CD4-positive, alpha-beta T cell treated with Interleukin-1 beta for 1 hour (primary cell): ENCODE measurements at regions not wholly inside any gene's neighbourhood (a gene's known extent, or its start where the extent isn't known, plus 50 kb on each side); places are given as distances from the start of the nearest gene placed in this dataset.
A peak's percentile ranks its signal among the peaks of the same experiment; 100 is the strongest.
"Not testable (repeated sequence)": the region's sequence is repeated elsewhere in the genome, so short reads cannot be mapped to it uniquely, and the experiment has no call there.

ENCODE experiments used
- DNase-seq, 2 donors: peaks; one replicate each; pipeline ENCODE4 v3.0.0-alpha.2; 2020 to 2022

DNA sequence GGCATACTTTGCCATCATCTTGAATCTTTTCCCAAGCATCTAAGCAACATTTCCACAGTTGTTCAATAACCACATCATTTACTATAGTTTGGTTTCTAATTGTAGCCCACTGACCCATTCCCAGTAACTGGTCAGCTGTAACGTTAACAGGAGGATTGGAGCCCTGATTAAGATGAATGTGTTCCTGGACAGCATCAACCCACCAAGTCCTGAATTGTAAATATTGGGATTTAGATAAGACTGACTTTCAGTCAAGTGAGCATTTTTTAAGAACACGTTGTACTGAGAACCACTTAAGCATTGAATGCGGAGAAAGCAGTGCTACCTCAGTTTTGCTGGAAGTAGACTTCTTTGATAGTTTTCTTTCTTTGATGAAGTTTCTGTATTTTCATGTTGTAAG, 53.3 kb upstream of the ARL4D start:
- not testable (repeated sequence) for DNase-seq

DNA sequence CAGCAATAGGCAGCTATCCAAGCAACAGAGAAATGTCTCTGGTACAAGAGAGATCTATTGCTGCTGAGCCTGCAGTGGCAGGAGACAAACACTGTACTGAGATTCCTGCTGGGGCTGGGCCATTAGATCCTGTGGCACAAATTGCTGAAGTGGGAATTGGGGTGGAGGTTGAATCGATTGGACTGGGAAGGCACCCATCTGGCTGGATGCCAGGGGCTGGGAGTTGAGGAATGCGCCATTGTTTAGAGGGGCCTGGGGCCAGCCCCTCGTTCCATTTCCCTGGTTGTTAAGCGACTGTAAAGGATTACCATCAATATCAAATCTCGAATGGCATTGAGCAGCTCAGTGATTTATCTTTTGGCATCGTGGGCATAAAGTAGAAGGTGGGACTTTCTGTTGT, 54.1 kb upstream of the ARL4D start:
- no peak for DNase-seq

DNA sequence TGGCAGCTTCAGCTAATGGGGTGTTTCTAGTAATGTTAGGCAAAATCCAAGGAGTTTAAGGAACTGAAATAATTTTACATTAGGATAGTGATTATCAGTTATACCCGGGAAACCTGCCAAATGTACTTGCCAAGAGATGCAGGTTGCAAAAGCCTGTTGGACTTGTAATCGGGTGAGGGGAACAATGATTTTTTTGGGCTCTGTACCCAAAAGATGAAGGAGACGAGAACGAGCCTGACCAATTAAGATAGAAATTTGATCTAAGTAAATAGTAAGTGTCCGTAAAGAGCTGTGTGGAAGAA, 56.3 kb upstream of the ARL4D start:
- DNase-seq = no peak

DNA sequence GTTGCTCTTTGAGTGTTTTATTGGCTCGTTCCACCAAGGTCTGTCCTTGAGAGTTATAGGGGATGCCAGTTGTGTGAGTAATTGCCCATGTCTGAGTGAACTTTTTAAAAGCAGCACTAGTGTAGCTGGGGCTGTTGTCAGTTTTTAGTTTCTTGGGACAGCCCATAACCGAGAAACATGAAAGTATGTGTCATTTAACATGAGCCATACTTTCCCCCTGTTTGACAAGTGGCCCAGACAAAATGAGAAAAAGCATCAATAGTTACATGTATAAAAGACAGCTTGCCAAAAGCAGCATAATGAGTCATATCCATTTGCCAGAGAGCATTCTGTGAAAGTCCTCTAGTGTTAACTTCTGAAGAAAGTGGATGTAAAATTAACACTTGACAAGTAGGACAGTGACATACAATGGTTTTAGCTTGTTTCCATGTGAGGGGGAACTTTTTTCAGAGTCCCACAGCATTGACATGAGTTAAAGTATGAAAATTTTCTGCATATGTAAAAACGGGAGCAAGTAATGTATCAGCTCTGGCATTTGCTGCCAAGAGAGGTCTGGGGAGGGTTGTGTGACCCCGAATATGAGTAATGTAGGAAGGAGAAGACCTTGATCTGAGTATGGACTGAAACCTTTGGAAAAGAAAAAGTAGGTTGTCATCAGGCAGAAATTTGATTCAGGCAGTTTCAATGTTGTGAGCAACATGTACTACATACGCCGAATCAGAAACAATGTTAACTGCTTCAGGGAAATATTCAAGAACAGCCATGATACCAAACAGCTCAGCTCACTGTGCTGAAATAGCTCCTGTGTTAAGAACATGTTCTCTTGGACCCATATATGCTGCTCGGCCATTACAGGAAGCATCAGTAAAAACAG, 56.8 kb upstream of the ARL4D start:
- no peak for DNase-seq

DNA sequence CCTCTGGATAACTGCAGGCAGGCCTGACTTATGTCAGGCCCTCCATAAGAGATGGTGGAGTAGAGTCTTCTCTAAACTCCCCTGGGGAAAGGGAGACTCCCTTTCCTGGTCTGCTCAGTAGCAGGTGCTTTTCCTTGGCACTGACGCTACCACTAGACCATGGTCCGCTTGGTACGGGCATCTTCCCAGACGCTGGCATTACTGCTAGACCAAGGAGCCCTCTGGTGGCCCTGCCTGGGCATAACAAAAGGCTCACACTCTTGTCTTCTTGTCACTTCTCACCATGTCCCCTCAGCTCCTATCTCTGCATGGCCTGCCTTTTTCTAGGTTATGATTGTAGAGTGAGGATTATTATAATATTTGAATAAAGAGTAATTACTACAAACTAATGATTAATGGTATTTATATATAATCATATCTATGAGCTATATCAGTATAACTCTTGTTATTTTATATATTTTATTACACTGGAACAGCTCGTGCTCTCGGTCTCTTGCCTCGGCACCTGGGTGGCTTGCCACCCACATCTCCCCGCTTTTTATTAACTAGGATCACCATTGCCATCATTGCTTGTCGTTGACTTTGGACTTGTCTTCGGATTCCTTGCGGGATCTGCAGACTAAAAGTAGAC, 59.8 kb upstream of the ARL4D start:
- DNase-seq = peak; percentile 71 to 74

DNA sequence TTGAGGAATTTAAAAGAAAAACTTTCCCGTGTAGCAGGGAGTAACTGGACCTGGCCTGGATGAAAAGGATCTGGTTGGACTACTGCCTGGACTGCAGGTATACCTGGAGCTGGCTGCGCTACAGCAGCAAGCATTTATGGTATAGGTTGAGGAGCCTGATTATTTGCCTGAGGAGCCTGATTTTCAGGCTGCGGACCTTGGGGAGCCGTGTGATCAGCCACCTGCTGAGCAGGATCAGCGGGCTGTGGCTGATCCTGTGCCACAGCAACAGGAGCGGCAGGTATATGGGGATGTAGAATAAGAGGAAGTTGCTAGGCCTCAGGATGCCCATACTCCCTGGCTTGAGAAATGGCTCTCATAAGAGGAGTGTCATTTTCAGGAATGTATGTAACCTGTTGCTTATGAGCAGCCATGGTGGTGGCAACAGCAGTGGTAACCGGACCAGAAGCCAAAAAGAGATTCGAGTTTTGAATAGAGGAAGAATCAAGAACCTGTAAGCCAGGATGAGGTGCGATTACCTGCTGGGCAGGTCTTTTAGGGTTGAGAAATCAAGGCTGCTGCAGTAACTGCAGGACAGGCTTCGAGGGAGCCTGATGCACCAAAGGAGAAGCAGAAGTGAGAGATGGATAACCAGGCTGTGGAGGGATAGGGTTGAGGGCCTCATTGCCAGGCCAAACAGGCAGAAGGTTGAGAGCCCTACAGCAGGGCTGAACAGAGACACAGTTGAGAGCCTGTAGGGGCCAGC, 60.9 kb upstream of the ARL4D start:
- DNase-seq = no peak

DNA sequence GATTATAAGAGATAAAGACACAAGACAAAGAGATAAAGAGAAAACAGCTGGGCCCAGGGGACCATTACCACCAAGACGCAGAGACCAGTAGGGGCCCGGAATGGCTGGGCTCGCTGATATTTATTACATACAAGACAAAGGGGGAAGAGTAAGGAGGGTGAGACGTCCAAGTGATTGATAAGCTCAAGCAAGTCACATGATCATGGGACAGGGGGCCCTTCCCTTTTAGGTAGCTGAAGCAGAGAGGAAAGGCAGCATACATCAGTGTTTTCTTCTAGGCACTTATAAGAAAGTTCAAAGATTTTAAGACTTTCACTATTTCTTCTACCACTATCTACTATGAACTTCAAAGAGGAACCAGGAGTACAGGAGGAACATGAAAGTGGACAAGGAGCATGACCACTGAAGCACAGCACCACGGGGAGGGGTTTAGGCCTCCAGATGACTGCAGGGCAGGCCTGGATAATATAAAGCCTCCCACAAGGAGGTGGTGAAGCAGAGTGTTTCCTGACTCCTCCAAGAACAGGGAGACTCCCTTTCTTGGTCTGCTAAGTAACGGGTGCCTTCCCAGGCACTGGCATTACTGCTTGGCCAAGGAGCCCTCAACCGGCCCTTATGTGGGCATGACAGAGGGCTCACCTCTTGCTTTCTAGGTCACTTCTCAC, 63.9 kb upstream of the ARL4D start:
- no peak for DNase-seq

DNA sequence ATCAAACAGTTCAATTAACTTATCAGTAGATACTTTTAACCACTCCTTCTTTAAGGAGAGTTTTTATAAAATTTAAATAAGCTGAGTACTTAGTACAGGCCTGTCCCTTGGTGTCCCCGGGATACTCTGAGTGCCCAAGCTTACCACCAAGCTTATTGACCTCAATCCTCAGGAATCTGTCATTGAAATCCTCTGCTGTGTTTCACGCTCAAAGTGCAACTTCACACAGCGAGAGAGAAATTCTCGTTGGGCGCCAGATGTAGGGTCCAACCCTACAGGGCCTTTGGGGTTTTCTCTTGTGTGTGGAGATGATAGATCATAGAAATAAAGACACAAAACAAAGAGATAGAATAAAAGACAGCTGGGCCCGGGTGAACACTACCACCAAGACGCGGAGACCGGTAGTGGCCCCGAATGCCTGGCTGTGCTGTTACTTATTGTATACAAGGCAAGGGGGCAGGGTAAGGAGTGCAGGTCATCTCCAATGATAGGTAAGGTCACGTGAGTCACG, 65.3 kb upstream of the ARL4D start:
- DNase-seq = no peak

DNA sequence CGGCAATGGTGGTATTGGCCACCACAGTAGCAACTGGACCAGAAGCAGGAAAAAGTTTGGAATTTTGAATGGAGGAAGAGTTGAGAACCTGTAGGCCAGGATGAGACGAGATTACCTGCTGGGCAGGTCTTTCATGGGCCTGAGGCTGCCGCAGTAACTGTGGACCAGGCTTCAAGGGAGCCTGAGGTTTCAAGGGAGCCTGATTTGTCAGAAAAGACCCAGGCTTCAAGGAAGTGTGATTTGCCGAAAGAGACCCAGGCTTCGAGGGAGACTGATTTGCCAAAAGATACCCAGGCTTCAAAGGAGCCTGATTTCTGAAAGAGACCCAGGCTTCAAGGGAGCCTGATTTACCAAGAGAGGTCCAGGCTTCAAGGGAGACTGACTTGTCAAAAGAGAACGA, 66.6 kb upstream of the ARL4D start:
- no peak for DNase-seq

DNA sequence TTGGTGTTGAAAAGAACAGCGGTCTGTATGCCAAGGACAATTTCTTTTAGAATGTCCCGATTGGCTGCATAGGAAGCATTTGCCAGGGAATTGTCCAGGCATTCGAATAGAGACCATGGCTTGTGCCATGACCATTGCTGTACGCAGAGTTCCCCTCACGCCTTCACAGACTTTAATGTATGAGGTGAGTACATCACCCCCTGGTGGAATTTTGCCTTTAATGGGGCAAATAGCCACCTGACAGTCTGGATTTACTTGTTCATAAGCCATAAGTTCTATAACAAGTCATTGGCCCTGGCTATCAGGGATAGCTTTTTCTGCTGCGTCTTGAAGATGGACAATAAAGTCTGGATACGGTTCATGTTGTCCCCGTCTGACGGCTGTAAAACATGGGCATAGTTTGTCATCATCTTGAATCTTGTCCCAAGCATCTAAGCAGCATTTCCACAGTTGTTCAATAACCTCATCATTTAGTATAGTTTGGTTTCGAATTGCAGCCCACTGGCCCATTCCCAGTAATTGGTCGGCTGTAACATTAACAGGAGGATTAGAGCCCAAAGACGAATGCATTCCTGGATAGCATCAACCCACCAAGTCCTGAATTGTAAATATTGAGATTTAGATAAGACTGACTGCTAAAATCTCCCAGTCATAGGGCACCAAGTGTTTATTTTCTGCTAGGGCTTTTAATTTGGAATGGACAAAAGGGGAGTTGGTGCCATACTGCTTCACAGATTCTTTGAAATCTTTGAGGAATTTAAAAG, 67.7 kb upstream of the ARL4D start:
- DNase-seq = no peak

DNA sequence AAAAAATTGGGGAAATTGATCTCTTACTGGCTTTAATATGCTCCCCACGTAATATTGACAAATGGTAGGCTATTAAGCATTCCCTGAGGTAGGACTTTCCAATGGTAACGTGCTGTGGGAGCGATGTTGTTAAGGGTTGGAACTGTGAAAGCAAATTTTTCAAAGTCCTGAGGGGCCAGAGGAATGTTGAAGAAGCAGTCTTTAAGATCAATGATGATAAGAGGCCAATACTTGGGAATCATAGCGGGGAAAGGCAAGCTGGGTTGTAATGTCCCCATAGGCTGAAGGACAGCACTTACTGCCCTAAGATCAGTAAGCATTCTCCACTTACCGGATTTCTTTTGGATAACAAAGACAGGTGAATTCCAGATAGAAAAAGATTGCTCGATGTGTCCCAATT, 69.6 kb upstream of the ARL4D start:
- no peak for DNase-seq

DNA sequence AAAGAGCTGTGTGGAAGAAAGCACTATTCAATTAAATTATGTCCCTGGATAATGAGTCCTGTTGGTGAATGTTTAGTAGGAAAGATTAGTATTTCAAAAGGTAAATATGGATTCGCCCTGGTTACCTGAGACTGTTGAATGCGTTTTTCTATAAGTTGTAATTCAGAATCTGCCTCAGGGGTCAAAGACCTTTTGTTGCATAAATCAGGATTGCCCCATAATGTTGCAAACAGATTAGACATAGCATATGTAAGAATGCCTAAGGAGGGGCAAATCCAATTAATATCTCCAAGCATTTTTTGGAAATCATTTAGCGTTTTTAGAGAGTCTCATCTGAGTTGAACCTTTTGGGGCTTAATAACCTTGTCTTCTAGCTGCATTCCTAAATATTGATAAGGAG, 70.1 kb upstream of the ARL4D start:
- no peak for DNase-seq

DNA sequence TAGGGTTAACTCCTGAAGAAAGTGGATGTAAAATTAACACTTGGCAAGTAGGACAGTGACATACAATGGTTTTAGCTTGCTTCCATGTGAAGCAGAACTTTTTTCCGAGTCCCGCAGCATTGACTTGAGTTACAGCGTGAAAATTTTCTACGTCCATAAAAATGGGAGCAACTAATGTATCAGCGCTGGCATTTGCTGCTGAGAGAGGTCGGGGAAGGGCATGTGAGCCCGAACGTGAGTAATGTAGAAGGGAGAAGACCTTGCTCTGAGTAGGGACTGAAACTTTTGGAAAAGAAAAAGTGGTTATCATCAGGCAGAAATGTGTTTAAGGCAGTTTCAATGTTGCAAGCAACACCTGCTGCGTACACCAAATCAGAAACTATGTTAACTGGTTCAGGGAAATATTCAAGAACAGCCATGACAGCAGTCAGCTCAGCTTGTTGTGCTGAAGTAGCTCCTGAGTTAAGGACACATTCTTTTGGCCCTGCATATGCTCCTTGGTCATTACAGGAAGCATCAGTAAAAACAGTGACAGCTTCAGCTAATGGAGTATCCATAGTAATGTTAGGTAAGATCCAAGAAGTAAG, 70.9 kb upstream of the ARL4D start:
- no peak for DNase-seq

DNA sequence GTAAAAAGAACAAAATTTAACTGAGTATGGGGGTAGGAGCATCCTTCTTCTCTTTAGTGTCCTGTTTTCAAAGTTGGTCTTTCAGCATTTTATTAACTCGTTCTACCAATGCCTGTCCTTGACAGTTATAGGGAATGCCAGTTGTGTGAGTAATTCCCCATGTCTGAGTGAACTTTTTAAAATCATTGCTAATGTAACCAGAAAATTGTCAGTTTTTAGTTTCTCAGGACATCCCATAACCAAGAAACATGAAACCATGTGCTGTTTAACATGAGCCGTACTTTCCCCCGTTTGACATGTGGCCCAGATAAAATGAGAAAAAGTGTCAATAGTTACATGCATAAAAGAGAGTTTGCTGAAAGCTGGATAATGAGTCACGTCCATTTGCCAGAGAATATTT, 71.4 kb upstream of the ARL4D start:
- no peak for DNase-seq

DNA sequence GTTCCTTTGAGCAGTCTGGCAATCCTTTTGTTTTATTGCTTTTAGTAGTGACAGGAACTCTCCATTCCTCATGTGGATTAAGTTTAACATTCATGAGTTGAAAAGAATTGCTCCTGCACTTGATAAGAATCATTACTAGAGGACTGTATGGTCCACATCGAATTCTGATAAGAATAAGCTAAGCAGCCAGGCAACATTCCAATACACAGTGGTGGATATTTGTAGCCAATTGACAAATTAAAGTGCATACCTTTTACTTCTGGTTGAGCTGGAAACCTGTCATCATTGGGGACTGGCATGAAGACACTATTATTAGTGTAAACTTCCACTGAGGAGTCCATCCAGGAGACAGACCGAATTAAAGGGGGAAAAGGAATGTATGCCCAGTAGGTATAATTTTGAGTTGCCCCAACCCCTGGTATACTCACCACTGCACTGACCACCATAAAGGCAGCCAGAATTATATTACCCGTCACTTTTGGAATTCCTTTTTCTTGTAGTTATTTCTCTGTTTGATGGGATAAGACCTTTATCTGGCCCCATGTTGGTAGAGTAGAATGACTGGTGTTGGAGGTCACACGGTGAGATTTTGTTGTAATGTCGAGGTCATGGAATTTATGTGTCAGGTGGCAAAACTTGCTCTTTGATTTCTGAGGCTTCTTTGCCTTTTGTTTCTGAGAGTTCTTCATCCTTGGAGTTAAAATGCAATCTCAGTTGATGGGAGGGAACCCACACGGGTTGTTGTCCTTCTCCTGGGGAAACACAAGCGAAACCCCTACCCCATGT, 72.1 kb upstream of the ARL4D start:
- no peak for DNase-seq

DNA sequence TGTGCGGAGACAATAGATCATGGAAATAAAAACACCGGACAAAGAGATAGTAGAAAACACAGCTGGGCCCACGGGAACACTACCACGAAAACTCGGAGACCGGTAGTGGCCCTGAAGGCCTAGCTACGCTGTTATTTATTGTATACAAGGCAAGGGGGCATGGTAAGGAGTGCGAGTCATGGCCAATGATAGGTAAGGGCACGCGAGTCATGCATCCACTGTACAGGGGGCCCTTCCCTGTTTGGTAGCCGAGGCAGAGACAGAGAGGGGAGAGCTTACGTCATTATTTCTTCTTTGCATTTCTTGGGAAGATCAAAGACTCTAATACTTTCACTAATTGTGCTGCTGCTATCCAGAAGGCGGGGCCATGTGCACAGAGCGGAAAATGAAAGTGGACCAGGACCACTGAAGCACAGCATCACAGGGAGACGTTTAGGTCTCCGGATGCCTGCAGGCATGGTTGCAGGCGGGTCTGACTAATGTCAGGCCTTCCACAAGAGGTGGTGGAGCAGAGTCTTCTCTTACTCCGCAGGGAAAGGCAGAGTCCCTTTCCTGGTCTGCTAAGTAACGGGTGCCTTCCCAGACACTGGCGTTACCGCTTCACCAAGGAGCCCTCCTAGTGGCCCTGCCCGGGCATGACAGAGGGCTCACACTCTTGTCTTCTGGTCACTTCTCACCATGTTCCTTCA, 74.4 kb upstream of the ARL4D start:
- no peak for DNase-seq

DNA sequence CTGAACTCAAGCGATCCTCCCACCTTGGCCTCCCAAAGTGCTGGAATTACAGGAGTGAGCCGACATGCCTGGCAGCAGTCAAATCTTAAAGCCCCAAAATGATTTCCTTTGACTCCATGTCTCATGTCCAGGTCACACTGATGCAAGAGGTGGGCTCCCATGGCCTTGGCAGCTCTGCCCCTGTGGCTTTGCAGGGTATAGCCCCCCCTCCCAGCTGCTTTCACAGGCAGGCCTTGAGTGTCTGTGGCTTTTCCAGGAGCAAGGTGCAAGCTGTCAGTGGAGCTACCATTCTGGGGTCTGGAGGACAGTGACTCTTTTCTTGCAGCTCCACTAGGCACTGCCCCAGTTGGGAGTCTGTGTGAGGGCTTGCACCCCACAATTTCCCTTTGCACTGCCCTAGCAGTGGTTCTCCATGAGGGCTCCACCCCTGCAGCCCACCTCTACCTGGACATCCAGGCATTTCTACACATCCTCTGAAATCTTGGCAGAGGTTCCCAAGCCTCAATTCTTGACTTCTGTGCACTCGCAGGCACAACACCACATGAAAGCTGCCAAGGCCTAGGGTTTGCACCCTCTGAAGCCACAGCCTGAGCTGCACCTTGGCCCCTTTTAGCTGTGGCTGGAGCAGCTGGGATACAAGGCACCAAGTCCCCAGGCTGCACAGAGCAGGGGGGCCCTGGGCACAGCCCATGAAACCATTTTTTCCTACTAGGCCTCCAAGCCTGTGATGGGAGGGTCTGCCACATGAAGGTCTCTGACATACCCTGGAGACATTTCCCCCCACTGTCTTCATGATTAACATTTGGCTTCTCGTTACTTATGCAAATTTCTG, 79.3 kb upstream of the ARL4D start:
- no peak for DNase-seq

DNA sequence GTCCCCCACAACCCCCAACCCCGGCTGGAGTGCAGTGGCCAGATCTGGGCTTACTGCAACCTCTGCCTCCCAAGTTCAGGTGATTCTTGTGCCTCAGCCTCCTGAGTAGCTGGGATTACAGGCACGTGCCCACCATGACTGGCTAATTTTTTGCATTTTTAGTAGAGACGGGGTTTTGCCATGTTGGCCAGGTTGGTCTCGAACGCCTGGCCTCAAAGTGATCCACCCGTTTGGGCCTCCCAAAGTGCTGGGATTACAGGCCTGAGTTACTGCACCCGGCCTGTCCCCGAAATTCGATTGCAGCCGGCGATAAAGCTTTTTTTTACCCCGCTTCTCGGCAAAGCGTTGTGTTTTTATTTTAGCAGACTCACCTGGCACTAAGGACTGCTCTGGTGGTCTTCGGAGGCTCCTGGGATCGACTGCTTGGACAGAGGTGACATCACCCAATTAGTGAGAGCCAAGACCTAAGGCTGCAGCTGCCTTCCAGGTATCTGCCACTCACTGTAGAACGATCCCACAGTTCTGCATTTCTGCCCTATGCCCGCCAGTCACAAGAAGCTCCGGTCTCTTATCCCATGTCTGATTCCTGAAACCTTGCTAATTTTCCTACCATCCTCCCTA, 82.2 kb upstream of the ARL4D start:
- DNase-seq = peak; percentile 21 to 29

DNA sequence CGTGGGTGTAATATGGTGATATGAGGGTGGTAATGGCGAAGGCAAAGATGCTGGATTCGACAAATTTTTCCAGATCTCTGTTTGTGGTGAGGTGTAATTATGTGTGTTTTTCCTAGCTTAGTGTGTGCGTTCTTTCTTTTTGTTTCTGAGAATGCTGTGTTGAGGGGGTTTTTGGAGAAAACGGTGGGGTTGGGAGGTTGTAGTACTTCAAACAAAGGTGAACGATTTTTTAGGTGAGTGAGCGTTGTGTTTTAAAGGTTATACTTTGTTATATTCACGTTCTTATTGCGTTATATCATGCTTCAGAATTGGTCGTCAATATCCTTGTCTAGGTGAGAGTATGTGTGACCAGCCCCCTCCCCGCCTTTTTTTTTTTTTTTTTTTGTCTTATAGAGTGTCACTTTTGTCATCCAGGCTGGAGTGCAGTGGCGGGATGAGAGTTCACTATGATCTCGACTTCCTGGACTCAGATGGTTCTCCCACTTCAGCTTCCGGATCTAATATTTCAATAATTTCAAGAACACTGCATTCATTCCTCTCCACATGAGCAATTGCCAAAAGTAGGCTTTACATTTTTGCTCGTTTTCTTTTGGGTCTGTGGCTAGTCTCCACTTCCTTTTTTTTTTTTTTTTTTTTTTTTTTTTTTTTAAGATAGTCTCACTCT, 82.2 kb upstream of the RNU2-1 start:
- DNase-seq = no peak
